Uterus (tissue), 2 donors: ENCODE measurements at regions not wholly inside any gene's neighbourhood (a gene's known extent, or its start where the extent isn't known, plus 50 kb on each side); places are given as distances from the start of the nearest gene placed in this dataset.

Source experiments
- POLR2A ChIP-seq, 2 donors: fragments of 450-650 bp; IDR thresholded peaks; one replicate each; pipeline ENCODE4 v1.6.1; 2016; ENCODE audit warnings: antibody characterized with exemption in 2 of 2, mild to moderate bottlenecking in 1 of 2, moderate library complexity in 1 of 2
- TF ChIP-seq, protein P1 (sequence below), 4 experiments: fragments of 200-600 bp in 2 of 4; fragments of 450-650 bp in 2 of 4; sonication (generic) in 2 of 4; IDR thresholded peaks; one replicate each; pipeline ENCODE4 v1.5.1; 2016 to 2019; ENCODE audit warnings: antibody characterized with exemption in 4 of 4, mild to moderate bottlenecking in 2 of 4, moderate library complexity in 1 of 4

DNA sequence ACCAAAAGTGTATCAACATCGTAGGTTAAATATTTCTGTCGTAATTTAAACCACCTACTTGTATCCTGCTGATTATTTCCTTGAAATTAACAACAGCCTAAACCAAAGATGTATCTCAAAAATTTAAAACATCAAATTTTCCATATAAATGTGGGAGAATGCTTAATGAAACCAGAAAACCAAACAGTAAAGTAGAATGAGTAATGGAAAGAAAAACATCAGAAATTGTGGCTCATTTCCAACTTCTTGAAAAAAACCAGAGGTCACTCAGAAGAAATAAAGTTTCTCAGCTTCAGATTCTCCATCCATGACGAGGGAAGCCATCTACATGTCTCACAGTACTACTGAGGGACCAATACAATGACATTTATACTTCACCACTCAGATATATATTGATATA, 296.5 kb downstream of the NOL4 start:
- TF ChIP-seq, protein P1, sequence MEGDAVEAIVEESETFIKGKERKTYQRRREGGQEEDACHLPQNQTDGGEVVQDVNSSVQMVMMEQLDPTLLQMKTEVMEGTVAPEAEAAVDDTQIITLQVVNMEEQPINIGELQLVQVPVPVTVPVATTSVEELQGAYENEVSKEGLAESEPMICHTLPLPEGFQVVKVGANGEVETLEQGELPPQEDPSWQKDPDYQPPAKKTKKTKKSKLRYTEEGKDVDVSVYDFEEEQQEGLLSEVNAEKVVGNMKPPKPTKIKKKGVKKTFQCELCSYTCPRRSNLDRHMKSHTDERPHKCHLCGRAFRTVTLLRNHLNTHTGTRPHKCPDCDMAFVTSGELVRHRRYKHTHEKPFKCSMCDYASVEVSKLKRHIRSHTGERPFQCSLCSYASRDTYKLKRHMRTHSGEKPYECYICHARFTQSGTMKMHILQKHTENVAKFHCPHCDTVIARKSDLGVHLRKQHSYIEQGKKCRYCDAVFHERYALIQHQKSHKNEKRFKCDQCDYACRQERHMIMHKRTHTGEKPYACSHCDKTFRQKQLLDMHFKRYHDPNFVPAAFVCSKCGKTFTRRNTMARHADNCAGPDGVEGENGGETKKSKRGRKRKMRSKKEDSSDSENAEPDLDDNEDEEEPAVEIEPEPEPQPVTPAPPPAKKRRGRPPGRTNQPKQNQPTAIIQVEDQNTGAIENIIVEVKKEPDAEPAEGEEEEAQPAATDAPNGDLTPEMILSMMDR (IDR thresholded peaks at IDR 0.05) = no peak
- no peak for TF ChIP-seq POLR2A (IDR thresholded peaks at IDR 0.05)
